Retinal pigment epithelial cell (primary cell): ENCODE measurements at regions not wholly inside any gene's neighbourhood (a gene's known extent, or its start where the extent isn't known, plus 50 kb on each side); places are given as distances from the start of the nearest gene placed in this dataset.
A peak's percentile ranks its signal among the peaks of the same experiment; 100 is the strongest.

Experiments used
- DNase-seq: peaks from one replicate; pipeline ENCODE4 v3.0.0-alpha.2; 2010; ENCODE audit warnings: low read depth
- H3K4me3 ChIP-seq: 2 replicates; pipeline ENCODE4 v1.5.1; 2011; ENCODE audit warnings: mild to moderate bottlenecking, low read length, control low read depth, moderate library complexity
- CTCF ChIP-seq: conservative IDR thresholded peaks from 2 replicates; pipeline ENCODE4 v1.5.1; 2011; ENCODE audit warnings: low read depth, low read length, control low read depth, inconsistent platforms

GRCh38 chr21:32131164-32131563 is 147.7 kb downstream of the MIS18A start:
- no peak for DNase-seq
- no peak overlapping the region for H3K4me3 ChIP-seq
- no peak for TF ChIP-seq CTCF

- DNase-seq: no peak
- TF ChIP-seq CTCF: no peak
- H3K4me3 ChIP-seq: no peak overlapping the region
Measured at GRCh38 chr21:32130031-32130891, 148.6 kb downstream of the MIS18A start.

- peak; percentile 3 for DNase-seq
- TF ChIP-seq CTCF: no peak
- H3K4me3 ChIP-seq: no peak overlapping the region
Measured at GRCh38 chr21:32127081-32127480, 151.8 kb downstream of the MIS18A start.

GRCh38 chr21:32122082-32122481 is 156.8 kb downstream of the MIS18A start:
- TF ChIP-seq CTCF: no peak
- DNase-seq: no peak
- H3K4me3 ChIP-seq: no peak overlapping the region

GRCh38 chr21:32120230-32120629 is 158.6 kb downstream of the MIS18A start:
- no peak for DNase-seq
- H3K4me3 ChIP-seq: no peak overlapping the region
- no peak for TF ChIP-seq CTCF

GRCh38 chr21:32119811-32120210 is 159.0 kb downstream of the MIS18A start:
- TF ChIP-seq CTCF: no peak
- no peak overlapping the region for H3K4me3 ChIP-seq
- DNase-seq: no peak

- DNase-seq: no peak
- TF ChIP-seq CTCF: no peak
- H3K4me3 ChIP-seq: no peak overlapping the region
Measured at GRCh38 chr21:32119389-32119788, 159.5 kb downstream of the MIS18A start.
